ENCODE measurements at regions not wholly inside any gene's neighbourhood (a gene's known extent, or its start where the extent isn't known, plus 50 kb on each side); places are given as distances from the start of the nearest gene placed in this dataset.

DNA sequence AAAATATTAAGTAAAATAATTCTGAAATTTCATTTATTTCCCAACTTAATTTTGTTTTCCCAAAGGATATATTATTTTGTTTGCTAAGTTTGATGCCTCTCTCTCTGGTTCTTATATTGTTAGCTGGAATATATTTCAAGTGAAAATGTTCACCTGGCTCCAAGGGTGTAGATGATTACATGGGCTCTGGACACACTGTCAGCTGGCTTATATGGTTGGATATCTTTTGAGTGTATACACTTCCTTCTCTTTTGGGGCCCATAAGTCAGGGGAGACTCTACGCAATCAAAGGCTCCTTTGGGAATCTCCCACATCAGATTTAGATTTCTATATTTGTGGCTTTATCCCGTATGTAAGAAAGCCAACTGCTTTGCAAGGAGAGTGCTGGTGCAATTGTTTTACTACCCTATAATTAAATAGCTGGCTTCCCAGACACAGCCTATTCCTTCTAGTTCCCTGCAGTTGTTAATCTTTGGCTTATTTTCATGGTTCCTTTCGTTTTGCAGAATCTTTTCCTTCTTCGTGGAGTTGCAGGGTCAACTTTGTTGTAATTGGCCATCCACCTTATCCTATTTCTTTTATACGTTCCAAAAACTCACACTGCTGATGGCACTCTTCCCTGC is 225.7 kb downstream of the DPH6 start:
- DNase-seq (ENCODE audit: low read depth, low spot score) = no peak
- H3K27ac ChIP-seq = no peak overlapping the region

DNA sequence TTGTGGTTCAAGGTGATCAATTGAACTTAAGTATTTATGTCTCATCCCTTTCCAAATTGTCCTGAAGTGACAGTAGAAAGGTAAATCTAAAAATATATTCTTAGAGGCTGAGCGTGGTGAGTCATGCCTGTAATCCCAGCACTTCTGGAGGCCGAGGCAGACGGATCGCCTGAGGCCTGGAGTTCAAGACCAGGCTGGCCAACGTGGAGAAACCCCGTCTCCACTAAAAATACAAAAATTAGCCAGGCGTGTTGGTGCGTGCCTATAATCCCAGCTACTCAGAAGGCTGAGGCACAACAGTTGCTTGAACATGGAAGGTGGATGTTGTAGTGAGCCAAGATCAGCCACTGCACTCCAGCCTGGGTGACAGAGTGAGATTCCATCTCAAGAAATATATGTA is 226.6 kb downstream of the DPH6 start:
- peak; percentile 27 for DNase-seq (ENCODE audit: low read depth, low spot score)
- no peak overlapping the region for H3K27ac ChIP-seq

DNA sequence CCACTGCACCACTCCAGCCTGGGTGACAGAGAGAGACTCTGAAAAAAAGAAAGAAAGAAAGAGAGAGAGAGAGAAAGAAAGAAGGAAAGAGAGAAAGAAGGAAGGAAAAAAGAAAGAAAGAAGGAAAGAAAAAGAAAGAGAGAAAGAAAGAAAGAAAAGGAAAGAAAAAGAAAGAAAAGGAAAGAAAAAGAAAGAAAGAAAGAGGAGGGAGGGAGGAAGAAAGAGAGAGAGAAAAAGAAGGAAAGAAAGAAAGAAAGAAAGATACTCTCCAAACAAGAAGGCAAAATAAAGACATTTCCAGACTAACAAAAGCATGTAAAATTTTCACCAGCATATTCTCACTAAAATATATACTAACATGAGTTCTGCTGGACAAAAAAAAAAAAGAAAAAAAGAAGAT is 228.7 kb downstream of the DPH6 start:
- no peak for DNase-seq (ENCODE audit: low read depth, low spot score)
- H3K27ac ChIP-seq = no peak overlapping the region

DNA sequence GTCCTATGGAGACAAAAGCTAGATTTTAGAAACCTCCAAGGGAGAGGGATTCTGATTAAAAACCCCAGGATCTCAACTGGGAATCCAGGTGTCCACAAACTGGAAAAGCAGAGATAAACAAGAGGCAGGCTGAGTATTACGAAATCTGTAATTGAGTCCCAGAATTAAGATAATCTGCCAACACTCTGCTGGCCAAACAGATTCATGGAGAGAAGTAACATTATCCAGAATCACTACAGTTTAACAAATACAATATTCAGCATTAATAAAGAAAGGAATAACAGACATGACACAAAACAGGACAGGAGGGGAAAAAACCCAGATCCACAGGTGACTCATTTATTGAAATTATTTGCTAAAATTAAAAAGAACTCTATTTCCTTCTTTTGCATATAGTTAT is 227.2 kb upstream of the NANOGP8 start:
- H3K27ac ChIP-seq = no peak overlapping the region
- no peak for DNase-seq (ENCODE audit: low read depth, low spot score)

DNA sequence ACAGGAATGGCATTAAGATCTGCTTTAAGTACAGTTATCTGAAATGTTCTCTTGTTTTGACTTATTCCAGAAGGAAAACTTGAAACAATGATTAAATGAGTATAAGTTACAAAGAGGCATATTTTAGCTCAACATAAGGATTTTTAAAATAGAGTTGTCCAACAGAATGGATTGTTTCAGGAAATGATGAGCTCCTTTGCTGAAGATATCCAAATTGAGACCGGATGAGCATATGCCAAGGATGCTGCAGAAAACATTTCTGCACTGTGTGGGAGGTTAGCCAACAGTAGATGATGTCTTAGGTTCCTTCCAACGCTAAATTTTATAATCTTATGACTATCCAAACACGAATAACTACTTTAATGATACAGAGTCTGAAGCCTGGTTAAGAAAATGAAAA is 226.5 kb upstream of the NANOGP8 start:
- no peak for DNase-seq (ENCODE audit: low read depth, low spot score)
- no peak overlapping the region for H3K27ac ChIP-seq

DNA sequence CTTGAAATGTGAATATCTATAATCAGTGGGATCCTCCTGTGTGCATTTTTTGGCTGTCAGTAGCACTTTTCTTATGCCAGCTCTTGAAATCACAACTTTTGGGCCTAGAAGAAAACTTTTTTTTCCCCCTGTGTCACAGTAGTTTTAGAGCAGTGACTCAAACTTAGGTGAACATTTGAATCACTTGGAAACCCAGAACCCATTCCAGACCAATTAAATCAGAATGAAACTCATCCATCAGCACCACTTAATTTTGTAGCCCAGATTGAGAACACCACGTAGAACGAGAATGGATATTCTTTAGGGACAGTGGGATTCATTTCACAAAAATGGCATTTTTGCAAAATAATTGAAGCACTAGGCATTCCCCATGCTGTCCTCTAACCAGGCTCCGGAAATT is 224.8 kb upstream of the NANOGP8 start:
- peak overlapping the region; percentile 26 for H3K27ac ChIP-seq
- no peak for DNase-seq (ENCODE audit: low read depth, low spot score)

DNA sequence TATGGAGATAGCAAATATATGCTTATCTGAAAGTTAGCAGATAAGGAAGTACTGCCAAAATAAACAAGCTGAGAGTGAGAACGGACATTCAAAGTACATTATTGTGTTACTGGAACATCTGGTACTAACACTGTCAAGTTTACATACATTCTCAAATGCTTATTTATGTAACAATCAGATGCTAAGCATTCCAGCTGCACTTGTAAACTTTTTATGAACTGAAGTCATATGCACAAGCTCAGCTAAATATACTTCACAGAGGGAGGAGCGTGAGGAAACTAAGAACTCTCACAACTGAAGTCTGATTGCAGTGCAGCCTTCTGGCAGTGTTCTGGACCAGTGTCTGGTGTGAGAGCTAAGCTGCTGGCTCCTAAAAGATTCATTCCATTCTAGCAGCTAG is 223.7 kb upstream of the NANOGP8 start:
- peak overlapping the region; percentile 26 for H3K27ac ChIP-seq
- no peak for DNase-seq (ENCODE audit: low read depth, low spot score)

DNA sequence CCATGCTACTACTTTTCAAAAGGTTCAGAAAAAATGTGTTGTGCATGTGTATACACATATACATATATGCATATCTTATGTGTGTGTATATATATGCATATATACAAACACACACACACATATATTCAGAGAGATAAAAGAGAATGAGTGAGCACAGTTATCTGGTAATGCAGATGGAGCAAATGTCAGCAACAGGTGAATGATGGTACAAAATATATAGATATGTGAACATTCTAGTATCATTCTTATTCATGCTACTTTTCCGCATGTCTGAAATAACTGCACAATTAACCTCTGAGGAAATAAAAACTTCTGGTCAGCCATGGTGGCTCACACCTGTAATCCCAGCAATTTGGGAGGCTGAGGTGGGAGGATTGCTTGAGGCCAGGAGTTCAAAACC is 222.6 kb upstream of the NANOGP8 start:
- H3K27ac ChIP-seq = peak overlapping the region; percentile 73
- no peak for DNase-seq (ENCODE audit: low read depth, low spot score)

DNA sequence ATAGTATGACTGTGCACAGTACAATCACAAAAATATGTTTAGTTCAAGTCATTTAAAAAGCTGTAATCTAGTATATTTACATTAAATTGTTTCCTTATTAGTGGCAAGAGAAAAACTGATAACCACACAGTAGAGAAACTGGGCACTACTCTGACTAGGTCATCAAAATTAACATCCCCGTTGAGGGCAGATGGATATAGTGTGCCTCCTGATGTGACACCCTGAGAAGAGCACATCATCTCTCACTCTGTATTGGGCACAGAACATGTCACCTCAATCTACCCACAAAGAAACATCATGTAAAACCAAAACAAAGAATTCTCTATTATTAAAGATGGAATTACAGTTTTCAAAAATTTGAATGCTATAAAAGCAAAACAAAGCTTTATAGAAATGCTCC is 221.9 kb upstream of the NANOGP8 start:
- H3K27ac ChIP-seq = peak overlapping the region; percentile 73
- DNase-seq (ENCODE audit: low read depth, low spot score) = no peak

DNA sequence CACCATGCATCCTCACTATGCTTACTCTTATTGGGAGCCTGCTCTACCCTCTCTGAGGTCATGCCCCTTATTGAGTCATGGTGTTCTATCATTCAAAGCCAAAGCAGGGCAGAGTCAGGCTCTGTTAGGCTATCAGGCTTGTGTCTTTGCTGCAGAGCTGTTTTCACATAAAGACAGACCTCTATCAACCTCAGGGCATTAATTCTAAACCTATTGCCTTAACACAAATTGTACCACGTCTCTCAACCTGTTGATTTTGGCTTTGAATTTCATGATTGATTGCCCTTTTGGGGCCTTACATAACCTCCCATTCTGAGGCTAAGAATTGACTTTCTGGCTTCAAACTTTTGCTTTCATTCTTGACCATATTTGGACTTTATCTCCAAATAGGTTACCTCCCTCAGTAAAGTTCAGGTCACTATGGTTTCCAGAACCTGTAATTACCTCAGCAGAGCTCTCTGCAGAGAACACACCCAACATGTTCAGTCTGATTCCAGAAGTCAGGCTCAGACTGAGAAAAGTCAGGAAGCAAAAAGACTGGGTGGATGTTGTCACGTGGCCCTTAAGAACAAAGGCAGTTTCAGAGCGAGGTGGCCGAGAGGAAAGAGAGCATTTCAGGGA is 221.4 kb upstream of the NANOGP8 start:
- peak overlapping the region; percentile 73 for H3K27ac ChIP-seq
- DNase-seq (ENCODE audit: low read depth, low spot score) = no peak

DNA sequence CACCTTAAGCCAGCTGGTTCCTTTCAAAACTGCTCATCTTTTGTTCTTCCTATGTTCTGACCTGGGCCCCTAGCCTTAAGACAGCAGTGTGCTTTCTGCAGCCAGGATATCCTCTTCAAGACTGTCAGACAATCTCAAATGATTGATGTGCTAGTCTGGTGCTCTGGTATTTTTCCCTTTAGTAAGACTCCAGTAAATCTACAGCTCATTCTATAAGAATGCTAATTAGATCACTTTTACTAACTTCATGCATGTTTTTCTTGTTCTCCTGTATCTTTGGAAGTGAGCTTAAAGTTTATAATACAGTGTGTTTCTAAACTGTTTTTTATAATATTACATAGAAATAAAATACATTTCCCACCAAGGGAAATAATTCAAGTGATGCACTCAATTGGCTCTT is 220.9 kb upstream of the NANOGP8 start:
- DNase-seq (ENCODE audit: low read depth, low spot score) = no peak
- H3K27ac ChIP-seq = peak overlapping the region; percentile 73

DNA sequence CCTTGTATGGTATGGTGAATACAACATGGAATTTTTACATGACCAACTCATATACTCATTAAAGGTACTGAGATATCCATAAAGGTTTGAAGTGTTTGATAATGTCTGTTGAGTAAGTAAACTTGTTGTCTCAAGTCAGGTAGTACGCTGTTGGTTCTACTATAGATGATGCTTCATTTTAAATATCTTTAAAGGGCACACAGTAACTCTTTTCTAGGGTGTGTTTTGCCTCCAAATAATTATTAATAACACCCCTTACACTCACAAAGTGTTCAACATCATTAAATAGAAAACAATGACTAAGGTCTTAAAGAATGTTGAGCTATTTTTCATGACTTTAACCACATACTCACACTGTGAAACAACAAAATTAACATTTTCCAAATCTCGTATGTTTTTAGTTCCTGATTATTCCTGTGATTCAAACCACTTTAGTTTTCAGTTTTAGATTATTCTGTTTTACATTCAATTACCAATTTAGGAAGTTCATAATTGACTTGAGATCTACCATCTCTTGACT is 220.0 kb upstream of the NANOGP8 start:
- H3K27ac ChIP-seq = peak overlapping the region; percentile 73
- DNase-seq (ENCODE audit: low read depth, low spot score) = no peak

DNA sequence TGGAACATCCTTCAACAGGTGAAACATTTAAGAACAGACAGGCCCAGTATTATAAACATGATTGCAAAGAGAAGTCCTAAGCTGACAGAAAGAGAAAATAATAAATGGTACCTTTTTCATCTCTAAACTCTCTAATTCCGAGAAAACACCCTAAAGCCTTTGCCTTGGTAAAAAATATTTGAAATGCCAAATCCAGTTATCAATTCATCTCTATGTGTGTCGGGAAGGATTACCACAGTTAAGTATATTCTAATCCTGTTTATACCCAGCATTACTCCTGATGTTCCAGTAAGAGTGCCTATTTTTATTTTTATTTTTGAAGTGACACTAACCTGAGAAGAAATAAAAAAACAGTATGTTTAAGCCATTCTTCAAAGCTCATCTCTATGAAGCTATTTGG is 219.3 kb upstream of the NANOGP8 start:
- H3K27ac ChIP-seq = no peak overlapping the region
- no peak for DNase-seq (ENCODE audit: low read depth, low spot score)

DNA sequence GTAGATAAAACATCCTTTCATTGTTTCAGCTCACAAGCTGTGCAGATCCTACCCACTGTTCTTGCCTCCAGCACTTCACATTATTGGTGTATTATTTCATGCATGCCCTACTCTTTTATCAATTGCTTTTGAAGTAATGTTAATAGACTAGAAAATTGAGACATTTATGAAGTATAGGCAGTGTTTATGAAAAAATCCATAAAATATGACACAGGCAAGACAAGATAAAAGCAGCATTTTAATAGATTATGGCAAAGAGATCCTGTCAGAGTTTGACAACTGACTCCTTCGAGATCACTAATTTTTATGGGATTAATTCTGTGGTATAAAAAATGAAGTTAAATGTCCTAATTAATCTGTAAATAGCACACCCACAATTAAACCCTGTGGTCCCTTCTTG is 217.2 kb upstream of the NANOGP8 start:
- H3K27ac ChIP-seq = no peak overlapping the region
- no peak for DNase-seq (ENCODE audit: low read depth, low spot score)

DNA sequence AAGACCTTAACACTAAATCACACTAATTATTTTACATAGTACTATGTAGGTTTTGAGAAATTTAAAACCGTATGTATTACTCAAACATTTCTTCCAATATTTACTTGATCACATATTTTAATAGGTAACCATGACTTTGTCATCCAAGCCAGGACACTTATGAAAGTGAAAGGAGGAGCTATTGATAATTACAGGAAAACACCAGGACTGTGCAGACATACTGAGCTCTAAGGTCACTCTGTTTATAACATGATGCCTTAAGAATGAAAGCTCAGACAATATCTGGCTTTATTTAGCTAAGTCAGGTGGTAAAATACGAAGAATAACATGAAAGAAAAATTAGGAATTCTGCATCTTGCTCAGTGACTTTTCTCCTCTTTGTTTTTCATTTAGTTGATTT is 216.0 kb upstream of the NANOGP8 start:
- no peak for DNase-seq (ENCODE audit: low read depth, low spot score)
- H3K27ac ChIP-seq = no peak overlapping the region

DNA sequence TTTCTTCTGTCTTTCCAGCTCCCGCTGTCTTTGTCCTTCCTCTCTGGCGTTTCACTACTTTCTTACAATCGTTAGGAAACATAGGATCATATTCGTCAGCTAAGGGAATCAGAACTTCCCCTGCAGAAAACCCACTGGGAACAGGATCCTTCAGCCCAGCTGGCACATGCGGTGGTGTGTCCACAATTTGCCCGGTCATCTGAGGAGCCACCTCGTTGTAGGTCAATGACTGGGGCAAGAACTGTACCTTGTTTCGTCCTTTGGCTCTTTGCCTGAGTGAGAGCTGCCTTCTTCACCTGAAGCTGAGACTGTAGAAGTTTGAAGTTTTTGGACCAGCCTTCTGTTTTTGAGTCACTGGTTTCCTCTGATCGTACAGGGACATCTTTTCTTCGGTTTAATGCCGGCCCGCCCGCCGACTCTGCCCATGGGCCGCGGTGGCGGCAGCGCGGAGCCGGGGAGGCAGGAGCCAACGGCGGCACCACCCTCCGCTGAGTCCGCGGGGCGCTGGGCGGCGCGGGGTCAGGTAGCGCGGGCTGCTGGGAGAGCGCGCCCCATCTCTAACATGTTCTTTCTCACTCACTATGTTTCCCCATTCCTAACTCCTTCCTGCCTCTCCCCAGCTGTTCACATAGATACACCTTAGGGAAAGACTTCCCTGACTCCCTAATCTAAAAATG is 214.1 kb upstream of the NANOGP8 start:
- no peak for DNase-seq (ENCODE audit: low read depth, low spot score)
- H3K27ac ChIP-seq = no peak overlapping the region

DNA sequence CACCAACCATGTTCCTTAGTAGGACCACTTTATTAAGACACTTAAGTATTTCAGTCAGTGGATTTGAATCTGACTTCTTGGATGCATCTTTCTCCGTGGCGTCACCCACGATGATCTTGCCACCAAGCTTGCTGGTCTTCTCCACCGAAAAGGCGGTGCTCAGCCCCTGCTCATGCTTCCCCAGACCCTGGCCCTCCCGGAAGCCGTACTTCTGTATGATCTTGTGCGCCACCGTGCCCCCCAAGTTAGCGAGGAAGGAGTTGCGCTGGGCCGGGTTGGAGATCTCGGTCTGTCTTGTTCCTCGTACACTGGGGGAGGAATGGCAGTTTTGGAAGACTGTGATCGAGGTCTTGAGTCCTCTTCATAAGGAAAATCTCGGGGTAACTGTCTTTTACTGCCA is 213.4 kb upstream of the NANOGP8 start:
- DNase-seq (ENCODE audit: low read depth, low spot score) = no peak
- H3K27ac ChIP-seq = no peak overlapping the region

DNA sequence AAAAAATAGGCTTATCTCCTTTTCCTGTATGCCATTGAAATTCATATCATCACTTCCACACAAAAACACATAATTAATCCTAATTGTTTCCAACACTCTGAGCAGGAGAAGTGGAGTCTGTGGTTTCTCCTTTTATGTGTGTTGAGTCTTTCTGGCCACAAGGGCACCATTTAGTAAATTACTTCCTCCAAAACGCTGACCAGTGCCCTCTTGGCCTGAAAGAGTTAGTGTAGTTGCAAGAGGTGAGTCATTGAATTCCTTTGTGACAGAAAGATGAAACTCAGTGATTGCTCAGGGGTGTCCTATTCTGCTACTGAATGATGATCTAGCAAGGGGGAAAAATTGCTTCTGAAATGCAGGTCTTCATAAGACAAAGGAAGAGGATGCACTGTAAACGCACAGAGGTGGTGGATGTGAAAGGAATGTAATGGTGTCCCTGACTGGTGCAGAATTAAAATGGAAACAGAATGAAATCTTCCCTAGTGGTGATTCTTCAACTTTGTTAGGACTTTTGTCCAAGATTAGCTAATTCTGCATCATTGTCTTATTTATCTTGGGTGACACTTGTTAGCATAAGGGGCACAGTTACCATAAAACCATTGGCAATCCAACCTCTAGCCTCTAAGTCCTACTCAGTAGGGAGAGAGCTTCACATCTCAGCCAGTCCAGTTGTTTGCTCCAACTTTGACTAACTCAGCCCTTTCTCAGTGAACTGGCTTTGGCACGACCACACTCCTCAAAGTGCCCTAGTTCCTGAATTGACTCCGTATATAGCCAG is 208.4 kb upstream of the NANOGP8 start:
- no peak for DNase-seq (ENCODE audit: low read depth, low spot score)
- H3K27ac ChIP-seq = no peak overlapping the region

DNA sequence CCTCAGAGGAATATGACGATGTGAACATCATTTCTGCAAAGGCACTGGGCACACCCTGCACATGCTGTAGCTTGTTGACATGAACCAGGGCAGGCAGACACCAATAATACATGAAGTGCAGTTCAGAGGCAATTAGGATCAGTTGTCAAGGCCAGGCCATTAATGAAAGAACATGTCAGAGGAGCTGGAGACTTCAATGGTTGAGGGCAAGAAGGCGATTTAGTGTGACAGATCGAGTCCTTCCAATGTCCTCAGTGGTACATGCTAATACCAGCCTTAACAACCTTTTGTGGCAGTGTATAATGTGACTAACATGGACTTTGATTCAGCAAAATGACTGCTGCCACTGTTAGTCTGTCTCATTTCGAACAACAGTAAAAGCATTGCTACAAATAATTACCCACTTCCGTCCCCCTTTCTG is 205.2 kb upstream of the NANOGP8 start:
- no peak for DNase-seq (ENCODE audit: low read depth, low spot score)
- no peak overlapping the region for H3K27ac ChIP-seq

DNA sequence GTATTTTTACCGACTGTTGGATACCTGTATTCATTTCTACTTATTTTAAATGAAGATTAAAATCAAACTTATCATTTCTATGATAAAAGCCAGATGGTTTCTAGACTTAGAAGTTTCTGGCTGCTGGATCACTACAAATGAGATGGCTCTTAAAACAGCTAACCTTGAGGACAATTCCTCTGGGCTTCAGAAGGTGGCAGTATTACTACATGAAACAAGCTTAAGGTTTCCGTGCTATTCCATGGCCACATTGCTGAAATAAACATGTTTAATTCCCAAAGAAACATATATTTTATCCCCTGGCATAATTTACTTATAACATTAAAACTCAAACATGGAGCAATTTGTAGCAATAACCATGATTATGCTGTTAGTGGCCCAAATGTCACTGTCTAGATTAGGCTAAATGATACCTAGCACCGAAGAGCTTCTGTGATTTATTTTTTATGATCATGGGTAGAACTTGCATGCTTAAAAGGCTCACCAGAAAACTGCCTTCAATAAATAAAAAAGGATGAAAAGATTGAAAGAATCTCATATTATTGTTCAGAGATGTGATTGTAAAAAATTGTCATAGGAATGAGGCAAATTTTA is 204.0 kb upstream of the NANOGP8 start:
- no peak overlapping the region for H3K27ac ChIP-seq
- no peak for DNase-seq (ENCODE audit: low read depth, low spot score)

DNA sequence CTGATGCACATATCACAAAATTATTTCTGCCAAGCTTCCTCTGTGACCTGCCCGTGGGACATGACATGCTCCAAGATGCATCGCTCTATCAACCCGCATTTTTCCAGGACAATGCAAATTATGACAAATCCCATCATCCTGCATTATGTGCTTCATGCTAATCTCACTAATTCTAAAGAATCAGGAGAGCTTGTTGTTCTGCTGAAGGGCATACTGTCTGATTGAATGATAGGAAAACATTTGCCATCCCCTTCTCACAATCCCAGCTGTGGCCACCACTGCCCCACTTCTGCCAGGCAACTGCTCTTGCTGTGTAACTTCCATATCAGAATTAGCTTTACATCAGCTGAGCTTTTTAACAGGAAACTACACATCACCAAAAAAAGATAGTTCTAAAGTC is 203.5 kb upstream of the NANOGP8 start:
- DNase-seq (ENCODE audit: low read depth, low spot score) = no peak
- no peak overlapping the region for H3K27ac ChIP-seq
